ENCODE measurements at regions not wholly inside any gene's neighbourhood (a gene's known extent, or its start where the extent isn't known, plus 50 kb on each side); places are given as distances from the start of the nearest gene placed in this dataset.
"Not testable (repeated sequence)": the region's sequence is repeated elsewhere in the genome, so short reads cannot be mapped to it uniquely, and the experiment has no call there.

GRCh38 chr5:92939428-92939827 is 641.6 kb downstream of the NR2F1-AS1 start:
- H3K27ac Mint-ChIP-seq, result no peak overlapping the region
- Histone ChIP-seq H3K36me3 (ENCODE audit: control insufficient read depth, insufficient read depth, low read length) (no peaks in the 10 kb centered on the region), H3K27me3 (ENCODE audit: control insufficient read depth, insufficient read depth, low read length) (no peaks in the 10 kb centered on the region), H3K4me1 (ENCODE audit: control insufficient read depth, insufficient read depth, low read length) (no peaks in the 10 kb centered on the region), H3K4me3 (ENCODE audit: low read length) (no peak overlapping the region), H3K27ac (ENCODE audit: low read length) (no peak overlapping the region), H3K9me3 (ENCODE audit: control insufficient read depth, insufficient read depth, low read length) (no peaks in the 10 kb centered on the region)
- no peaks in the 10 kb centered on the region for H3K36me3 Mint-ChIP-seq
- intact Hi-C loops (cut with micrococcal nuclease), result no loop called here
- DNase-seq, result no peak
- TF ChIP-seq, protein P1, sequence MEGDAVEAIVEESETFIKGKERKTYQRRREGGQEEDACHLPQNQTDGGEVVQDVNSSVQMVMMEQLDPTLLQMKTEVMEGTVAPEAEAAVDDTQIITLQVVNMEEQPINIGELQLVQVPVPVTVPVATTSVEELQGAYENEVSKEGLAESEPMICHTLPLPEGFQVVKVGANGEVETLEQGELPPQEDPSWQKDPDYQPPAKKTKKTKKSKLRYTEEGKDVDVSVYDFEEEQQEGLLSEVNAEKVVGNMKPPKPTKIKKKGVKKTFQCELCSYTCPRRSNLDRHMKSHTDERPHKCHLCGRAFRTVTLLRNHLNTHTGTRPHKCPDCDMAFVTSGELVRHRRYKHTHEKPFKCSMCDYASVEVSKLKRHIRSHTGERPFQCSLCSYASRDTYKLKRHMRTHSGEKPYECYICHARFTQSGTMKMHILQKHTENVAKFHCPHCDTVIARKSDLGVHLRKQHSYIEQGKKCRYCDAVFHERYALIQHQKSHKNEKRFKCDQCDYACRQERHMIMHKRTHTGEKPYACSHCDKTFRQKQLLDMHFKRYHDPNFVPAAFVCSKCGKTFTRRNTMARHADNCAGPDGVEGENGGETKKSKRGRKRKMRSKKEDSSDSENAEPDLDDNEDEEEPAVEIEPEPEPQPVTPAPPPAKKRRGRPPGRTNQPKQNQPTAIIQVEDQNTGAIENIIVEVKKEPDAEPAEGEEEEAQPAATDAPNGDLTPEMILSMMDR (IDR thresholded peaks at IDR 0.05), result no peak
- no peaks in the 10 kb centered on the region for H3K4me1 Mint-ChIP-seq
- H3K27me3 Mint-ChIP-seq (ENCODE audit: low read depth in 2 of 2), result no peaks in the 10 kb centered on the region
- H3K4me3 Mint-ChIP-seq, result no peak overlapping the region
- no peak for ATAC-seq
- peaks cover 3 to 7% of the 10 kb centered on the region in 2 donors for H3K9me3 Mint-ChIP-seq
- WGBS (ENCODE audit: insufficient coverage), result 2% methylated on average over 4 of the region's 4 CpGs

- H3K9me3 Mint-ChIP-seq; intact Hi-C loops (cut with micrococcal nuclease); H3K27me3 ChIP-seq (ENCODE audit: control insufficient read depth, insufficient read depth, low read length); H3K27ac Mint-ChIP-seq; H3K27me3 Mint-ChIP-seq (ENCODE audit: low read depth in 2 of 2); H3K4me3 ChIP-seq (ENCODE audit: low read length); ATAC-seq; H3K4me3 Mint-ChIP-seq; DNase-seq; H3K27ac ChIP-seq (ENCODE audit: low read length); H3K4me1 ChIP-seq (ENCODE audit: control insufficient read depth, insufficient read depth, low read length); H3K9me3 ChIP-seq (ENCODE audit: control insufficient read depth, insufficient read depth, low read length); H3K36me3 ChIP-seq (ENCODE audit: control insufficient read depth, insufficient read depth, low read length); H3K4me1 Mint-ChIP-seq; H3K36me3 Mint-ChIP-seq: not testable (repeated sequence)
- 44% methylated on average over 1 of the region's 2 CpGs for WGBS (ENCODE audit: insufficient coverage)
These were observed 643.6 kb downstream of the NR2F1-AS1 start for GRCh38 chr5:92937396-92937795.

GRCh38 chr5:92930057-92930456 is 651.0 kb downstream of the NR2F1-AS1 start:
- no peaks in the 10 kb centered on the region for H3K27me3 Mint-ChIP-seq (ENCODE audit: low read depth in 2 of 2)

DNA sequence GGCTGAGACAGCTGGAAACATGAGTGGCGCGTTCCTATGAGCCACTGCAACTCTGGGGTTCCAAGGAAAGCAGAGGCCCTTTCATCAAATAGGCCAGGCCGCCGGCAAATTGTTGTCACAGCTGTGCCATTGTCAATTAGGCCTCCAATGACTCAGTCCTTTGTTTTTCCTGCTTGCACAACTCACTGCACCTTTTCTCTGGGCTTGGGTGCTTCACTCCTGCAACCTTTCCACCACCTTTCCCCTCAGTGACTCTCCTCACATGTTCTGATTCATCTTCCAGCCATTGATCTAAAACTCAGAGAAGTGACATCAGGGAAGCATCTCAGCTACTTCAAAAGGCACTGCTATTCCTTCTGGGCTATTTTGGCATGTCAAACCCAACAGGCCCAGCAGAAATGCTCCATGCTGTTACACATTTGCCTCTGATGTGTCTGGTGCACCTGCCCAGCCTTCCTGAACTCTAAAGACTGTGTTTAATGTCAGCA is 653.7 kb downstream of the NR2F1-AS1 start:
- no peak overlapping the region for H3K4me3 Mint-ChIP-seq
- Histone ChIP-seq H3K9me3 (ENCODE audit: control insufficient read depth, insufficient read depth, low read length) (no peaks in the 10 kb centered on the region), H3K27ac (ENCODE audit: low read length) (no peak overlapping the region), H3K27me3 (ENCODE audit: control insufficient read depth, insufficient read depth, low read length) (no peaks in the 10 kb centered on the region), H3K4me3 (ENCODE audit: low read length) (no peak overlapping the region), H3K36me3 (ENCODE audit: control insufficient read depth, insufficient read depth, low read length) (no peaks in the 10 kb centered on the region), H3K4me1 (ENCODE audit: control insufficient read depth, insufficient read depth, low read length) (no peaks in the 10 kb centered on the region)
- no peaks in the 10 kb centered on the region for H3K27me3 Mint-ChIP-seq (ENCODE audit: low read depth in 2 of 2)
- no peak overlapping the region for H3K27ac Mint-ChIP-seq
- 82% methylated on average over 4 of the region's 4 CpGs for WGBS (ENCODE audit: insufficient coverage)
- H3K4me1 Mint-ChIP-seq, result no peaks in the 10 kb centered on the region
- peaks cover 5 to 13% of the 10 kb centered on the region in 2 donors for H3K9me3 Mint-ChIP-seq
- H3K36me3 Mint-ChIP-seq, result no peaks in the 10 kb centered on the region
- intact Hi-C loops (cut with micrococcal nuclease), result no loop called here
- DNase-seq, result no peak
- no peak for ATAC-seq
- TF ChIP-seq, protein P1 (IDR thresholded peaks at IDR 0.05), result no peak

More at GRCh38 chr5:92930057-92930456, 651.0 kb downstream of the NR2F1-AS1 start:
- no peaks in the 10 kb centered on the region for H3K36me3 ChIP-seq (ENCODE audit: control insufficient read depth, insufficient read depth, low read length)
- WGBS (ENCODE audit: insufficient coverage), result 85% methylated on average over 3 of the region's 3 CpGs
- Mint-ChIP-seq H3K4me3 (no peak overlapping the region), H3K36me3 (no peaks in the 10 kb centered on the region), H3K27ac (no peak overlapping the region), H3K4me1 (no peaks in the 10 kb centered on the region), H3K9me3 (peaks cover 6 to 13% of the 10 kb centered on the region in 2 donors)
- H3K4me1 ChIP-seq (ENCODE audit: control insufficient read depth, insufficient read depth, low read length), result no peaks in the 10 kb centered on the region
- DNase-seq (no peak), ATAC-seq (no peak)
- no peak overlapping the region for H3K4me3 ChIP-seq (ENCODE audit: low read length)
- intact Hi-C loops (cut with micrococcal nuclease), result no loop called here
- no peaks in the 10 kb centered on the region for H3K27me3 ChIP-seq (ENCODE audit: control insufficient read depth, insufficient read depth, low read length)
- TF ChIP-seq, protein P1 (IDR thresholded peaks at IDR 0.05), result no peak
- no peaks in the 10 kb centered on the region for H3K9me3 ChIP-seq (ENCODE audit: control insufficient read depth, insufficient read depth, low read length)
- H3K27ac ChIP-seq (ENCODE audit: low read length), result no peak overlapping the region
